ENCODE measurements at regions not wholly inside any gene's neighbourhood (a gene's known extent, or its start where the extent isn't known, plus 50 kb on each side); places are given as distances from the start of the nearest gene placed in this dataset.

DNA sequence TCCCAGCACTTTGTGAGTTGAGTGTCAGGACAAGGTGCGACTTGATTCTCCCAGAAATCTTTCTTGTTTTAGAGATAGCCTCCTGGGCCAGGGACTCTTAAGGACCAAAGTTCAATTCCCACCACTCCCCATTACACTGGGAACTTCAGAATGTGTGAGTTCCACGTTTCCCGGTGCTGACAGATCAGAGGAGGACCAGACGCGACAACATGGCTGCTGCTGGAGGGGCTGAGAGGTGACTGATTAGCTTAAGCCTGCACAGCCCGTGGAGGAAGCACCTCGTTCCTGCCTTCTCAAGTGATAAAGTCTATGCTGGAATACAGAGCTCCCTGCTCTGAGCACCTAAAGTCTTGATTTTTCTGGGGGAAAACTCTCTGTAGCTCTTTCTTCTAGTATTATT lies 175.2 kb upstream of the FERMT1 start:
- ATAC-seq (no peak), DNase-seq (no peak)
- Mint-ChIP-seq H3K4me3 (no peak overlapping the region), H3K36me3 (no peaks in the 10 kb centered on the region), H3K9me3 (peaks cover 0 to 6% of the 10 kb centered on the region in 2 donors), H3K27ac (no peak overlapping the region), H3K4me1 (no peaks in the 10 kb centered on the region), H3K27me3 (ENCODE audit: low read depth in 2 of 2) (no peaks in the 10 kb centered on the region)
- no peak overlapping the region for H3K27ac ChIP-seq (ENCODE audit: low read length)
- H3K27me3 ChIP-seq (ENCODE audit: control insufficient read depth, insufficient read depth, low read length): no peaks in the 10 kb centered on the region
- H3K9me3 ChIP-seq (ENCODE audit: control insufficient read depth, insufficient read depth, low read length): no peaks in the 10 kb centered on the region
- no peaks in the 10 kb centered on the region for H3K4me1 ChIP-seq (ENCODE audit: control insufficient read depth, insufficient read depth, low read length)
- WGBS (ENCODE audit: insufficient coverage): 75% methylated on average over 7 of the region's 7 CpGs
- TF ChIP-seq, protein P1, sequence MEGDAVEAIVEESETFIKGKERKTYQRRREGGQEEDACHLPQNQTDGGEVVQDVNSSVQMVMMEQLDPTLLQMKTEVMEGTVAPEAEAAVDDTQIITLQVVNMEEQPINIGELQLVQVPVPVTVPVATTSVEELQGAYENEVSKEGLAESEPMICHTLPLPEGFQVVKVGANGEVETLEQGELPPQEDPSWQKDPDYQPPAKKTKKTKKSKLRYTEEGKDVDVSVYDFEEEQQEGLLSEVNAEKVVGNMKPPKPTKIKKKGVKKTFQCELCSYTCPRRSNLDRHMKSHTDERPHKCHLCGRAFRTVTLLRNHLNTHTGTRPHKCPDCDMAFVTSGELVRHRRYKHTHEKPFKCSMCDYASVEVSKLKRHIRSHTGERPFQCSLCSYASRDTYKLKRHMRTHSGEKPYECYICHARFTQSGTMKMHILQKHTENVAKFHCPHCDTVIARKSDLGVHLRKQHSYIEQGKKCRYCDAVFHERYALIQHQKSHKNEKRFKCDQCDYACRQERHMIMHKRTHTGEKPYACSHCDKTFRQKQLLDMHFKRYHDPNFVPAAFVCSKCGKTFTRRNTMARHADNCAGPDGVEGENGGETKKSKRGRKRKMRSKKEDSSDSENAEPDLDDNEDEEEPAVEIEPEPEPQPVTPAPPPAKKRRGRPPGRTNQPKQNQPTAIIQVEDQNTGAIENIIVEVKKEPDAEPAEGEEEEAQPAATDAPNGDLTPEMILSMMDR (IDR thresholded peaks at IDR 0.05): no peak
- intact Hi-C loops (cut with micrococcal nuclease): no loop called here
- H3K36me3 ChIP-seq (ENCODE audit: control insufficient read depth, insufficient read depth, low read length): no peaks in the 10 kb centered on the region
- no peak overlapping the region for H3K4me3 ChIP-seq (ENCODE audit: low read length)

DNA sequence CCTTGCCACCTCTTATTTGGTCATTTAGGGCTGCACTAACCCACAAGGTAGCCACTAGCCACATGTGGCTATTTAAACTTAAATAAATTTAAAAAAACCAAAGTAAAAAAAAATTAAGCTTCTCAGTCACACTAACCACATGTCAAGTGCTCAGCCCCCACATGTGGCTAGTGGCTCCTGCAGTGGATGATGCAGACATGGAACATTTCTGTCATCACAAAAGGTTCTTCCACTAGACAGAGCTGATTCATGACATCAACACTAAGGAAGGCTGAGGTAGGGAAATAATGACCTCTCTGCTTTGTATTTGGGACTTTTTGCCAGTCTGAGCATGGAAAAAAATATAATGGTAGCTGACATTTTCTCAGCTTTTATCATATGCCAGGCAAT lies 173.0 kb upstream of the FERMT1 start:
- H3K27ac ChIP-seq (ENCODE audit: low read length): no peak overlapping the region
- no peak overlapping the region for H3K4me3 Mint-ChIP-seq
- no peak overlapping the region for H3K27ac Mint-ChIP-seq
- H3K4me1 Mint-ChIP-seq: no peaks in the 10 kb centered on the region
- H3K36me3 ChIP-seq (ENCODE audit: control insufficient read depth, insufficient read depth, low read length): no peaks in the 10 kb centered on the region
- H3K9me3 Mint-ChIP-seq: peaks cover 0 to 5% of the 10 kb centered on the region in 2 donors
- H3K4me1 ChIP-seq (ENCODE audit: control insufficient read depth, insufficient read depth, low read length): no peaks in the 10 kb centered on the region
- no peak for DNase-seq
- no peak for ATAC-seq
- TF ChIP-seq, protein P1 (IDR thresholded peaks at IDR 0.05): no peak
- no peaks in the 10 kb centered on the region for H3K9me3 ChIP-seq (ENCODE audit: control insufficient read depth, insufficient read depth, low read length)
- intact Hi-C loops (cut with micrococcal nuclease): no loop called here
- H3K27me3 Mint-ChIP-seq (ENCODE audit: low read depth in 2 of 2): no peaks in the 10 kb centered on the region
- H3K36me3 Mint-ChIP-seq: no peaks in the 10 kb centered on the region
- H3K4me3 ChIP-seq (ENCODE audit: low read length): no peak overlapping the region
- H3K27me3 ChIP-seq (ENCODE audit: control insufficient read depth, insufficient read depth, low read length): no peaks in the 10 kb centered on the region

- intact Hi-C loops (cut with micrococcal nuclease): no loop called here
Observed at GRCh38 chr20:6295127-6295866, 172.5 kb upstream of the FERMT1 start.

More at GRCh38 chr20:6295127-6295866, 172.5 kb upstream of the FERMT1 start:
- Histone ChIP-seq H3K27me3 (ENCODE audit: control insufficient read depth, insufficient read depth, low read length) (no peaks in the 10 kb centered on the region), H3K27ac (ENCODE audit: low read length) (no peak overlapping the region), H3K4me1 (ENCODE audit: control insufficient read depth, insufficient read depth, low read length) (no peaks in the 10 kb centered on the region), H3K36me3 (ENCODE audit: control insufficient read depth, insufficient read depth, low read length) (no peaks in the 10 kb centered on the region), H3K9me3 (ENCODE audit: control insufficient read depth, insufficient read depth, low read length) (no peaks in the 10 kb centered on the region), H3K4me3 (ENCODE audit: low read length) (no peak overlapping the region)
- Mint-ChIP-seq H3K9me3 (peaks cover 0 to 5% of the 10 kb centered on the region in 2 donors), H3K4me1 (no peaks in the 10 kb centered on the region), H3K4me3 (no peak overlapping the region), H3K27ac (no peak overlapping the region), H3K27me3 (ENCODE audit: low read depth in 2 of 2) (no peaks in the 10 kb centered on the region), H3K36me3 (no peaks in the 10 kb centered on the region)
- TF ChIP-seq, protein P1 (IDR thresholded peaks at IDR 0.05): no peak
- WGBS (ENCODE audit: insufficient coverage): 56% methylated on average over 5 of the region's 5 CpGs
- ATAC-seq: no peak
- DNase-seq: no peak

Data from natural killer cell (primary cell).